DMS 273 treated with DMSO at 0.1 percent for 48 hours (cell line): ENCODE measurements at regions not wholly inside any gene's neighbourhood (a gene's known extent, or its start where the extent isn't known, plus 50 kb on each side); places are given as distances from the start of the nearest gene placed in this dataset.

Source experiments
- DNase-seq: peaks from one replicate; lab custom pipeline; 2025; lab: John Stamatoyannopoulos, UW

DNA sequence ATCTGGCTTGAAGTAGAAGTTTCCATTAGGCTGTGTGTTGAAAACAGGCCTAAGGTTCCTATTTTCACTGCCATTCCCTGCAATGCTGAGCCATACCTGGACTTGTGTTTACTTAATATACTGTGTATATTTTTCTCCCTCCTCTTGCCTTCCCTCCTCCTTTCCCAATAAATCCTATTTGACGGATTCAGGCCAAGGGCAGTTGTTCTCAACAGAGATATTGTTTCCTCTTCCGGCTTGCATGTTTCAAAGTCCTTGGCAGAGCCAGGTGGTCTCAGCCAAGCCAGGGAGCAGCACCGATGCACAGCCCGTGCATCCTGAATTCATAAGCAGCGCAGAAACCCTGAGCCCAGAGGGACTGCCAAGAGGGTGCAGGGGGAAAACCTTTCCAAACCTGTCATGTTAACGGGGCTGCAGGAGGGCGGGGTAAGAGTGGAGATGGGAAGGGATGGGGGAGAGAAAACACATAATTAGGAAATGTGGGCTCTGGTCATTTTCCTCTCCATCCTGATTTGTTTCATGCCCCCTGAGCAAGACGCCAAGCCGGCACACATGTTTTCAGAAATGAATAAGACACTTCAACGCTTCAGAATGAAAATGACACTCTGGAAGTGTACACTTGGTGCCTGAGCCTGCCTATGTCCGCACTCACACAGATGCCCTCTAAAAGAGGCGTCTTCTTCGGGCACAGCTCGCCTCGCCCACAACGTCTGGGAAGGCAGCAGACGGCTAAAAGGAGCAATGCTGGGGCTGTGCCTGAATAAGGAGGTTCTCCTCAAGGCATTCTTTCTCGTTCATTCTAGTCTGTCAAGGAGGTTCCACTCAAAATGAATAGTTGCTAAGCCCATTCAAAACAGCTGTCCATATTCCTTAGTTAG is 149.3 kb upstream of the UBL3 start:
- DNase-seq, result no peak

DNA sequence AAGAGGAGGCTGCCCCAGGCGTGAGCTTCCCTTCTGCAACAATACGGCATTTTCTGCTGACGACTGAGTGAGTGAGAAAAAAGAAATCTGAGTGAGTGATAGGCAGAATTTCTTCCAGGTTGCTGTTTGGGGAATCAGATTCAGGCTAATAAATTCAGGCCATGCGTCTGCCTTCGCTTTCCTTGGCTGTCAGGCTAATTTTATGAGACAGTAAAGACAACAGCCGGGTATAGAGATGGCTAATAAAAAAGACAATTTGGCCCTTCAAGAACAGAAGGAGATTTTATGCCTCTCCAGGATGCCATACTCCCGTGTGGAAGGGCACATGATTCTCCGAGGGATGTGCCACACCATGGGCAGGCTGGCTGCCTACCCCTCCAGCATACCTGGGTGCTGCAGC is 145.9 kb upstream of the UBL3 start:
- no peak for DNase-seq

DNA sequence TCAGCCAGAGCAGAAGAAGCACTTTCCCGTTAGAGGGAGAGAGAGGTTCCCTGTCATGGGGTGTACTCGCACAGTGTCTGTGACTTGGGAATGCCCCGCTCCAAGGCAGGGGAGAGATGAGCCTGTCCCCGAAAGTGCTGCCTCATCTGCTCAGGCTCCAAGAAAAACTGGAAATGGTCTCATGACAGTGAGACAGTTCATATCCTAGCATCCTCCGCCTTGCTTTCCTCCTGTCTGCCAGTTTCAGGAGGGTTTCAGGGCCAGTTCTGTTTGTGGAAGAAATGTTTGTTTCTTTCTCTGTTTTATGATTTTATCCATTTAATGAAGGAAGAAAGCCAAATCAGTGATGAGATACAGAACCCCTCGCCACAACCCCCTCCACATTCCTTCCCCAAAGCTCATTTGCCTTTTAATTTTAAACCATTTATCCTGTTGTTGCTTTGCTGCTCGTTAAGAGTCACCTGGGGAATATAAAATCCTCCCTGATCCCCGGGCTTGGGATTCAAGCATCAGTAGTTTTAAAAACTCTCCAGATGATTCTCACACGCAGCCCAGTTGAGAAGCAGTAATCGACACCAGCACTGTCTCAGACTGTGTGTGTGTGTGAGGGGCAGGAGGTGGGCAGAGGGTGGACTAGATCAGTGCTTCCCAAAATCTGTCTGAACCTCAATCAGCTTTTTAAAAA is 144.6 kb upstream of the UBL3 start:
- DNase-seq, result no peak

DNA sequence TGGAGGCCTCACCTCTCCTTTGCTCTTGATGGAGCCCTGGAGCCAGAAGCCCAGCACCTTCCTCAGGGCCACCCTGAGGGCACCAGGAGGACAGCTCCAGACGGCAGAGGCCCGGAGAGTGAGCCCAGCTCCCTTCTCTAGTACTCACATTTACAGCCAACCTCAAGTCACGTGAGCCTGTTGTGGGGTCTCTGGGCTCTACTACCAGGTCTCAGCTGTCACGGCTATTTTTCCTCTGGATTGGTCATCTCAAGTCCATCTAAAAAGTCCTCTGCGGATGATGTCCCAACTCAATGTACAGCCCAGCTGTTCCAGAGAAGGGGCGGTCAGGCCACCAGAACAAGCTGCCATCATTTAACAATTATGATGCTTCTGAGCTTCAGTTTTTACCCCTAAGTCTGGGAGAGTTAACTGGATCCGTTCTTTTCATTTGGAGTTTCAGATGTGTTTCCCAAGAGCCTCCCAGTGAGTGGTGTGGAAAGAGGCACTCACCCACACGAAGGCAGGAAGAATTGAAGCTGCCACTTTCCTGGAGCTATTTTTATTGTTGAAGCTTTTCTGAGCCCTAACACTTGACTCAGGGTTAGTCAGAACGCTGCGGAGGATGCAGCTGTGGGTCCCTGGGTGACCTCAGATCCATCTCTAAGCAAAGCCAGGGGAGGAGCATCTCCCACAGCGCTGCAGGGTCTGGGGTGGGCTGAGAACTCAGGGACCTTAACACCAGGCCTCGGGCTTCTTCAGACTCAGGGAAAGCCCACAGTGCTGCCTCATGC is 143.5 kb upstream of the UBL3 start:
- DNase-seq, result no peak

DNA sequence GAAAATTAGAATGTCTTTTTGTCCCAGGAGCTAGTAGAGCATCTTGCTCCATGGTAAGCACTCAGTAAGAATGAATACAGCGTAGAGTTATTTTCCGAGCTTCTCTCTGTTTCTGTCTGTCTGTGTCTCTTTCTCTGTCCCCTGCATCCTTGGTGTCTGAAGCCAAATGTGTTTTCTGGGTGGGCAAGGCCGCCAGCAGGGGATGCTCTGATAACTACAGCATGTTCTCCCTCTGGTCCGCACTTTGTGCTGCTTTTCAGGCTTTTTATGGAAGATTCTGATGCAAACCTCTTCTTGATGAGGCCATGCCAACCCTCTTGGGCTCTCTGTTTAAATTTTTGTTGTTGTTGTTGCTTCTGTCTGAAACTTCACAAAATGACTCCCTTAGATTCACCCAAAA is 142.8 kb upstream of the UBL3 start:
- DNase-seq, result no peak

DNA sequence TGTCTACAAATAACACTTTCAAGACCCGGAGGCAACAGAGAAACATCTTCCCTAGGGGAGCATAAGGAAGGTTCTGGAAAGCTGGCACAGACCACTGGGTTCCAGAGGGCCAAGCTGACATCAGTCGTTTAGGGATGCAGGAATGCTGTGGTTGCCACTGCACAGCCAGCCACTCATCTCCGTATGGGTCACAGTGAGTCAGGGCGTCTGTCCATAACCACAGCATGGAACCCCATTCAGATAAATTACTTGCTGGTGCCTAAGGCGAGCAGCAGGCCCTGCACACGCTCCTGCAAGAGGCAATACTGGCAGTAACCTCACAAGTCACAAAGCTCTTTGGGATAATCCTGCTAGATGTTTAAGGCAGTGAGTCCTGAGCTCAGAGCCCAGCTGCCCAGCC is 140.9 kb upstream of the UBL3 start:
- DNase-seq, result no peak

DNA sequence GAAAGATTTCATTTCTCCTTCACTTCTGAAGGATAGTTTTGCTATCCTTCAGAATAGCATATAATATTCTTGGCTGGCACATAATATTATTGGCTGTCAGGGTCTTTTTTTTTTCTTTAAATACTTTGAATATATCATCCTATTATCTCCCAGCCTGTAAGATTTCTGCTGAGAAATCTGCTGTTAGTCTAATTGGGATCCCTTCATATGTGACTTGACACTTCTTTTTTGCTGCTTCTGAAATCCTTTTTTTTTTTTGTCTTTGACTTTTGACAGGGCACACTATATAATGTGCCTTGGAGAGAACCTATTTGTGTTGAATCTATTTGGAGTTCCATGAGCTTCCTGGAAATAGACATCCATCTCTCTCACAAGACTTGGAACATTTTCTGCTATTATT is 136.9 kb upstream of the UBL3 start:
- DNase-seq, result no peak

DNA sequence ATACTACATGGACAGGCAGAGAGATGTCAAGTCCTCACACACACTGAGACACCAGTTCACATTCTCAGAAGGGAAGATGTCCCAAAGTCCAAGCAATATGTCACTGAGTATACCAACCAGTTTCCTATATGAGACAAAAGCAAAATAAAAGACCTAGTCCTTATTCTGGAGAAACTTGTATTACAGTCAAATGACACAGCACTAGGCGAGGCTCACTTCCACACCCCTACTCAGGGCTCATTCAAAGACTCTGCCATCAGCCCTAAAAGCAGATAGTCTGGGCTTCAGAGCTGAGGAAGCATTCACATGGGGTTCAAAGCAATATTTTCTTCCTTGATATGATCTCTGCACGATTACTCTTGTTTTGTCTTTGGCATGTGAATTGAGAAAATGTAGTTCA is 129.9 kb upstream of the UBL3 start:
- no peak for DNase-seq

DNA sequence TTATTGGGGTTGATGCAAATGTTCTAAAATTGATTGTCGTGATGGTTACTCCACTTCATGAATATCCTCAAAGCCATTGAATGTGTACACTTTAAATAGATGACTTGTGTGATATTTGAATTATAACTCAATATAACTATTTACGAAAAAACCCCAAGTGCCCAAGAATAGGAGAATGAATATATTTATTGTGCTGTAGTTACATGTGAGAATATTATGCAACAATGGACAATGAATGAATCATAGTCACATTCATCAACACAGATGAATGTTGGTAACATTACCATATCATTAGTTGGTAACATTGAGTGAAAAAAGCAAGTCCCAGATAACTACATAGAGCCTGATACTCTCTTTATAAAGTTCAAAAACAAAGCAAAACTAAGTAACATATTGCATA is 127.8 kb upstream of the UBL3 start:
- no peak for DNase-seq

DNA sequence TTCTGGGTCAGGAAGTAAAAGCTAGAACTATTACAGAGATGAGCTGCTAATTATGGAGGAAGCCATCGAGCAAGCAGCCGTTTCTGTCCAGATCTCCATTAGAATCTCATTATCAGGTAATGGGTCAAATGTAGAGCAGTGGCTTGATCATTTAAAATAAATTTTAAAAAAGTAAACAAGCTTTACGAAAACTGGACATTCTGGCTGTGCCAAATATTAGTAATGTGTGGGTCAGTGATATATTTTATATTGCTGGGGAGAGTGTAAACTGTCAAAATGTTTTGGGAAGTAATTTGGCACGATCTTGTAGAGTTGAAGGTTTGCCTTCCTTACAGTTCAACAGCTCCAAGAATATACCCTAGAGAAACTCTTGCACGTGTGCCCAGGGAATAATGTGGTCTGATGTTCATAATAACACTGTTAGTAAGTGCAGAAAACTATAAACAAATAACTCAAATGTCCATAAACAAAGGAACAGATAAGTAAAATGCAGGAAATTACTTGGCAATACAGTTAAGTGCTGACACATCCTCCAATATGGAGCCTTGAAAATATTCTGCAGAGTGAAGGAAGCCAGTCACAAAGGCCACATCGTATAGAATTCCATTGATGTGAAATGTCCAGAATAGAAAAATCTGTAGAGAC is 127.2 kb upstream of the UBL3 start:
- DNase-seq, result no peak

DNA sequence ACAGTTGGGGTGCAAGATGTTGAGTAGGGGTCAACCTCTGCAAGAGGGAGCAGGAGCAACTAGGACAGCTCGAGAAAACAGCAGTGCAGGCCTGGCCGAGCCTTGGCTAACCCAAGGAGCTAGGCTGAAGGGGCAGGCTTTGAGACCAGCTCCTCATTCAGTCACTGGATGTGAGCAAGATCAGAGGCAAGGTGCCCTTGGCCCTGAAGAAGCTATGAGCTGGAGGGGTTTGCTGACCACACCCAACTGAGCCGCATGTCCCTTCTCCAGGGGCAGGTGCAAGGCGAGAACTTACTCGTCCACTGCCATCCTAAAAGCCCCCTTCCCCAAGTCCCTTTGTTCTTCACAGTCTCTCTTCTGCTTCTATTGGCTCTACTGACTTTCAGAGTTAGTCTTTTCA is 126.1 kb upstream of the UBL3 start:
- DNase-seq, result no peak

DNA sequence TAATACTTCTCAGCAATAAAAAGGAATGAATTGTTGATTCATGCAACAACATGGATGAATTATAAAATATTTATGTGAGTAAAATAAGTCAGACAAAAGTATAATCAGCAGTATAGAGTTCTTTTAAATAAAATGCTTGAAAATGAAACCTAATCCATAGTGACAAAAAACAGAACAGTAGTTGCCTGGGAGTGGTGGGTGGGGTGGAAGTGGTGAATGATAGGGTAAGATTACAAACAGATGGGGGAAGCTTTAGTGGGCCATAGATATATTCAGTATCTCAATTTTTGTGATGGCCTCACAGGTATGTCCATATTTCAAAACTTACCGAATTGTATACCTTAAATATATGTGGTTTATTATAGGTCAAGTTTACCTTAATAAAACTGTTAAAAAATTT is 124.9 kb upstream of the UBL3 start:
- no peak for DNase-seq

DNA sequence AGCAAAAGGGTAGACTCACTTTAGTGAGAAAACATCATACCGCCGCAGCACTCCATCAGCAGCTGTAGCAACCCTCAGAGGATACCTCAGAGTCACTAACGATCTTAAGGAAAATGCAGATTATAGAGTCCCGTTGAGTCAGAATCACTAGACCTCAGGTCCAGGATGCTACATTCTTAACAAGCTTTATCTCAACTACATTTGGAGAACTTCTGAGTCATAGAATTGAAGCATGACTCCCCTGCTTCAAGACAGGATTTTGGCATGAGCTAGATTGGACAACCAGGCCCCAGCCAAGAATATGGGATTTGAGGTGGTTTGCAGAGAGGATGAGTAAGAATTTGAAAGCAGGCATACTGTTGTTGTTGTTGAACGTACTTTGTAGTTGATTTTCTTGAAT is 118.9 kb upstream of the UBL3 start:
- no peak for DNase-seq

DNA sequence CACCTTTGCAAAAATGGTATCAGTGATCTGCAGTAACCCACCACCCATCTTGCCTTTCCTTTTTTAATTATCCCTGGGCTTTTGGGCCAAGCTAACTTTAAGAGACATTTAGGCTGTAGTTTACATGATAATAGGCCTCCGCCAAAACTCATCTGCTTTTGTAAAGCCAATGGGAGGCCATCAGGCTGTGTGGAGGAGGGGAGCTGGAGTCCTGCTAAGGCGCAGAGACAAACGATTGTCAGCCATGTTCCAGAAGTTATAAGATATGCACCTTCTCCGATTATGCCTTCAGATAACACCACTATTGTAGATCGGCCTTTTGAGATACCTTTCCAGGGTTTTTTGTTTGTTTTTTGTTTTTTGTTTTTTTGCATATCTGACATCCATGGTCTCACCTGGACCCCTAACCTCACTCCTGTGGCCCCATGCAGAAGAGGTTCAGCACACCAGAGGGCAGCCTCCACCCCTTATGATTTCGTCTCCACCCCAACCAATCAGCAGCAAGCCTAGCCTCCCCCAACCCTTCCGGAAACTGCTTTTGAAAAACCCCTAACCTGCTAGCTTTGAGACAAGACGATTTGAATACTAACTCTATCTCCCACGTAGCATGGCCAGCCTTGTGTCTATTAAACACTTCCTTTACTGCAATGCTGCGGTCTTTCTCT is 113.9 kb upstream of the UBL3 start:
- no peak for DNase-seq

DNA sequence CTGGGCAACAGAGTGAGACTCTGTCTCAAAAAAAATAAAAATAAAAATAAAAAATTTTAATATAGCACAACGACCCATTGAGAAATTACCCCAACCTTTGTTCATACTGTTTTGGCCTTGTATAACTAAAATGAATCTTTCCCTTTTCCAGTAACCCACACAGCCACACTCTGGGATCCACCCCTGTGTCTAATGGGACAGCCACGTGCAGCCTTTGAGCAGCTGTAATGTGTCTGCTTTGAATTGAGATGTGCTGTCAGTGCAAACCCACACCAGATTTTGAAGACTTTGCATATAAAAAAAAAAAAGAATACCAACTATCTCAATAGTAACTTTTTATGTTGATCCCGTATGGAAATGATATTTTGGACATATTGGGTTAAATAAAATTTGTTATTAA is 112.7 kb upstream of the UBL3 start:
- no peak for DNase-seq

DNA sequence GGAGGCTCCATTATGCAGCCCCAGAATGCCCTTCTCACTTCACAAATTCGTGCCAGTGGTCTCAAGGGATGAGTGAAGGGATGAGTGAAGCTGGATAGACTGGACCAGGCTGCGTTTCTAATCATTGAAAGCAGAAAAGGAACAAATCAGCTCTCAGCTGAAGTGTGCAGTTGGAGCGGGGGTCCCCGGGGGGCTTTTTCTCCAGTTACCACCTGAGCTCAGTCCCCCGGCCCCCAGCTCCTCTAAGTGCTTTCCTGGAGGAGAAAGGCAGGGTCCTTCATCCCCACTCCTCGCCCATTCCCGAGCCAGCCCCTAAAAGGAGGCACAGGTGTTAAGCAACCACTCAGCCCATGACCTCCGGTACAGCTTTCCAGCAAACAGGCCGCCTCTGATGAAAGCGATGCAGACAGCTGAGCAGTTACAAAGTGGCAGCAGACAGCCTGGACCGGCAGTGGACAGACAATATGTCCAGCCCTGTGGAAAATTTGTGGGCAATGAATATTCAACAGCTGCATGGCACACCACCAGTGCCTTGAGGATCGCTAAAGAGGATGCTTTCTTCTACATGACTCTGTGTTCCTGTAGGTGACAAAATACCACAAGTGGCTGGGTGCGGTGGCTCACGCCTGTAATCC is 110.7 kb upstream of the UBL3 start:
- no peak for DNase-seq

DNA sequence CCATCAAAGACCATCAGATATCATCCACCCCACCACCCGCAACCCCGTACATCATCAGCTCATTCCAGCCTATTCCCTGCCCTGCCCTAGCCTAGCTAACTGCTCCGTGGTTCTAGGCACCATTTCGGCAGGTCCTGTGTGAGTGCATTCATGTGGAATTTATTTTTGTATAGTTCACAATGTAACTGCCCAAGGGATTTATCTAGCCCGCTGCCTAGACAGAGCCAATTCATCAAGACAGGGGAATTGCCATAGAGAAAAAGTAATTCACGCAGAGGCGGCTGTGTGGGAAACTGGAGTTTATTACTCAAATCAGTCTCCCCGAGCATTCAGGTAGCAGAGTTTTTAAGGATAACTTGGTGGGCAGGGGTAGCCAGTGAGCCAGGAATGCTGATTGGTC is 109.2 kb upstream of the UBL3 start:
- DNase-seq, result no peak

DNA sequence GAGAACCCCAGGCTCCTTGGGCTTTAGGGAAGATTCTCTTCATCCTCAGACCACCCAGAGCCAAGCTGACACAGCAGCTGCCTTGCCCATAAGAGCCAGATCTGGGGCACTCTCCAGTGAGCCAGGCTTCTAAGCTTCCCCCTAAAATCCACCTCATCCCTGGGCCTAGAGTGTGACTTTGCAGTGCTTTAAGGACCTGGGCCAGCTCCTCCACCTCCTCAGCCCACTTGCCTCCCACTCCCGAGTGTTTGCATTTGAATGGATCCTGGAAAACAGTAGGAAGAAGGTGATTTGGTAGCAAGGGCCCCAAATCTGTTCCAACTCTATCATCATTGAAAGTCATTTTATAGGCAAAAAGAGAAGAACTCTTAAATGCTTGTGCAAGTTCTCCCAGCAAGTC is 108.7 kb upstream of the UBL3 start:
- no peak for DNase-seq

DNA sequence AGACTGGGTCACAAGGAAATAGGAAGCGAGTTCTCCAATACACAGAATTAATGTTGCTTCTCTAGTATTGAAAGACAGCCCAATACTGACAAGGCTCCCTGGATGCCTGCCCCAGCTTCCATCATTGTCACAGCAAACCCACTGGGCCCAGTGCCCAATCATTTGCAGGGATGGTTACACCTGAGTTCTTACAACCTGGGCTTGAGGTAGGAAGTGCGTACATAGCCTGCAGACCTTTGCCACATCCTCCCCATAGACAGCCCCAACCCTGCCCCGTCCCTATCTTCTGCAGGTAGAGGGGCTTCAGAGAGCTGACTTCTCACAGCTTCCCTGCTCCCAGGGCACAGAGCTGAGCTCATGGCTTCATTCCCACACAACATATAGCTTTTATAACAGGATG is 108.1 kb upstream of the UBL3 start:
- no peak for DNase-seq

DNA sequence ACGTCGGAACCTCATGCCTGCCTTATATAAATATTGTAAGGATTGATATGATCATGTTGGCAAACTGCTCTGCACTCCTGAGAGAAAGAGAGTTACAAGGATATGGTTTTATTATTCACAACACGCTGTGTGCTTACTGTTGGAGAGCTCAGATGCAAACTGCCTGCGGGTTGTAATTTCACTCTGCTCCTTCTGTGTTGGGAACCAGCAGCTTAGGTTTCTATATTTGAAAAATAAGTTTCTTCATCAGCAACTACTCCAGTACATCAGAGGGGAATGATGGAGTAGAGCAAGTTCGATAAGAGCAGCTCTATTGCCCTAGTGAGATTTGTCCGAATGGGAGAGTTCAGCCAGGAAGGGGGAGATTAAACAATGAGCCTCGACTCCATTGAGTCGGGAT is 106.9 kb upstream of the UBL3 start:
- DNase-seq, result no peak

DNA sequence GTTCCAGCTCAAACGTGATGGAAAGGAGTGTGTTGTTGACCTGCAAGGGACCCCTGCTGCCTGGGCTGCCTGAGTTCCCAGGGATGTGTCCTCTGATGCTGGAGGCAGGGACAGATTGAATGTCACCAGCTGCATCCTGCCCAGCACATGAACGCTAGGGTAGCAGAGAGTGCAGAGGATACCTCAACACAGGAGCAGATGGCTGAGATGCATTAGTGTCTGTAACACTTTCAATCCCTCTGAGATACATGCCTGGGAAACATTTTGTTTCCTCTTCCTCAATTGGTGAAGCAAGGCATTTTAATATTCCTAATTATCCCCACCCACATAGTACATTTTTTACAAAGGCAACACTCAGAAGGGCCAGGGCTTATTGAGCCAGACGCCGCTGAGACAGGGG is 106.4 kb upstream of the UBL3 start:
- no peak for DNase-seq
